HEK293 (cell line): ENCODE measurements at regions not wholly inside any gene's neighbourhood (a gene's known extent, or its start where the extent isn't known, plus 50 kb on each side); places are given as distances from the start of the nearest gene placed in this dataset.

Experiments used
- CTCF ChIP-seq: fragments of 450-650 bp; formaldehyde crosslinking; IDR thresholded peaks from 2 replicates; pipeline ENCODE4 v1.5.1; 2016; ENCODE audit warnings: missing biosample characterization, missing genetic modification characterization
- ZNF776 ChIP-seq: fragments of 450-650 bp; formaldehyde crosslinking; IDR thresholded peaks from 2 replicates; pipeline ENCODE4 v1.5.0; 2017; ENCODE audit warnings: missing biosample characterization, missing genetic modification characterization, borderline replicate concordance

- no peak for TF ChIP-seq CTCF (tag by site-specific recombination)
- no peak for TF ChIP-seq ZNF776 (tag by site-specific recombination)
These were observed 275.2 kb downstream of the SATB1 start for GRCh38 chr3:18149935-18150334.
